WTC11 (cell line): ENCODE measurements at regions not wholly inside any gene's neighbourhood (a gene's known extent, or its start where the extent isn't known, plus 50 kb on each side); places are given as distances from the start of the nearest gene placed in this dataset.
"Not testable (repeated sequence)": the region's sequence is repeated elsewhere in the genome, so short reads cannot be mapped to it uniquely, and the experiment has no call there.

Experiments used
- ATAC-seq: fragments of 200-7000 bp; cut with Tn5 transposase; 2 replicates; pipeline ENCODE4 v1.10.0; 2021; ENCODE audit warnings: mild to moderate bottlenecking, moderate library complexity
- CTCF ChIA-PET: fragments of 300-600 bp; sonication (Branson Sonifier 250); formaldehyde crosslinking; loops from one replicate; lab custom pipeline; 2021; ENCODE audit warnings: antibody characterized with exemption; lab: Charles Lee
- POLR2A ChIA-PET: fragments of 350-600 bp; sonication (Branson Sonifier 250); formaldehyde crosslinking; loops from one replicate; lab custom pipeline; 2021; ENCODE audit warnings: antibody characterized with exemption; lab: Charles Lee
- DNase-seq: peaks from one replicate; pipeline ENCODE4 v3.0.0; 2021; ENCODE audit warnings: low spot score
- H3K27ac Mint-ChIP-seq: 2 replicates; pipeline ENCODE4 v1.8.0; 2021; ENCODE audit warnings: mixed read lengths
- H3K27me3 Mint-ChIP-seq: 2 replicates; pipeline ENCODE4 v1.8.0; 2021; ENCODE audit warnings: low read depth, mild to moderate bottlenecking, moderate library complexity, mixed read lengths
- H3K36me3 Mint-ChIP-seq: 2 replicates; pipeline ENCODE4 v1.8.0; 2021; ENCODE audit warnings: mixed read lengths
- H3K4me1 Mint-ChIP-seq: 2 replicates; pipeline ENCODE4 v1.8.0; 2022; ENCODE audit warnings: mixed read lengths
- H3K4me3 Mint-ChIP-seq: 2 replicates; pipeline ENCODE4 v1.8.0; 2021; ENCODE audit warnings: mild to moderate bottlenecking, moderate library complexity, mixed read lengths
- H3K9me3 Mint-ChIP-seq: 2 replicates; pipeline ENCODE4 v1.8.0; 2021; ENCODE audit warnings: mixed read lengths
- ELF4 ChIP-seq: sonication (generic); formaldehyde crosslinking; IDR thresholded peaks from 2 replicates; pipeline ENCODE4 v1.8.1; 2022; ENCODE audit warnings: low read depth, mild to moderate bottlenecking, moderate library complexity, missing genetic modification reagents
- GABPB1 ChIP-seq: sonication (generic); formaldehyde crosslinking; IDR thresholded peaks from 2 replicates; pipeline ENCODE4 v1.8.1; 2023; ENCODE audit warnings: mild to moderate bottlenecking, missing genetic modification reagents
- JUN ChIP-seq: sonication (generic); formaldehyde crosslinking; IDR thresholded peaks from 2 replicates; pipeline ENCODE4 v1.8.0; 2023; ENCODE audit warnings: mild to moderate bottlenecking, missing genetic modification reagents
- SOX15 ChIP-seq: fragments of 250-450 bp; sonication (Bioruptor Pico); IDR thresholded peaks from 2 replicates; pipeline ENCODE4 v1.9.0; 2021; ENCODE audit warnings: mild to moderate bottlenecking
- TF ChIP-seq, protein P1 (sequence below): fragments of 250-450 bp; sonication (Bioruptor Pico); IDR thresholded peaks from 2 replicates; pipeline ENCODE4 v2.1.2; 2022; ENCODE audit warnings: mild to moderate bottlenecking, moderate library complexity
- TF ChIP-seq, protein P2 (sequence below): sonication (generic); formaldehyde crosslinking; IDR thresholded peaks from 2 replicates; pipeline ENCODE4 v1.8.1; 2022; ENCODE audit warnings: low read depth, mild to moderate bottlenecking, moderate library complexity, missing genetic modification reagents, borderline replicate concordance
- TF ChIP-seq, protein P3 (sequence below): sonication (generic); formaldehyde crosslinking; IDR thresholded peaks from 2 replicates; pipeline ENCODE4 v1.8.0; 2023; ENCODE audit warnings: missing genetic modification reagents
- TF ChIP-seq, protein P4 (sequence below): sonication (generic); formaldehyde crosslinking; IDR thresholded peaks from 2 replicates; pipeline ENCODE4 v1.8.1; 2023; ENCODE audit warnings: mild to moderate bottlenecking, missing genetic modification reagents, borderline replicate concordance

DNA sequence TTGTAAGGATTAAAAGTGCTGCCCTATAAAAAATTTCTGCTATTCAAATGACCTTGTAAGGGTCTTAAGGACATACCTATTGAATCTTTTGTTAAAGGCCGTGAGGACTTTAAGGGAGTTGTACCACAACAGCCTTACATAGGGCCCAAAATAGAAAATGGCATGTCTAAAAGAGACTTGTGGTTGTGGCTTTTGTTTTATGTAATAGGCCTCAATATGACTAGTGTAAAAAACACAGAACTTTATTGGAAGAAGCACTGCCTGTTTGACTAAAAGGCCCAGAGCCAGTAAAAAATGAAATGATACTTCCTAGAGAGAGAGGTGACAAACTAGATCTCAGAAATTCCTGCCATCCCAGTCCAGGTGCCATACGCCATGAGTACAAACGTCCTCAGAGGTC, 286.6 kb downstream of the SEMA3D start:
- ChIA-PET CTCF (no interaction called here), POLR2A (no interaction called here)
- Mint-ChIP-seq H3K27me3 (no peaks in the 10 kb centered on the region), H3K27ac (no peak overlapping the region), H3K4me1 (no peaks in the 10 kb centered on the region), H3K36me3 (peaks cover 7% of the 10 kb centered on the region), H3K4me3 (no peak overlapping the region), H3K9me3 (peaks cover 12% of the 10 kb centered on the region)
- TF ChIP-seq, protein P1, sequence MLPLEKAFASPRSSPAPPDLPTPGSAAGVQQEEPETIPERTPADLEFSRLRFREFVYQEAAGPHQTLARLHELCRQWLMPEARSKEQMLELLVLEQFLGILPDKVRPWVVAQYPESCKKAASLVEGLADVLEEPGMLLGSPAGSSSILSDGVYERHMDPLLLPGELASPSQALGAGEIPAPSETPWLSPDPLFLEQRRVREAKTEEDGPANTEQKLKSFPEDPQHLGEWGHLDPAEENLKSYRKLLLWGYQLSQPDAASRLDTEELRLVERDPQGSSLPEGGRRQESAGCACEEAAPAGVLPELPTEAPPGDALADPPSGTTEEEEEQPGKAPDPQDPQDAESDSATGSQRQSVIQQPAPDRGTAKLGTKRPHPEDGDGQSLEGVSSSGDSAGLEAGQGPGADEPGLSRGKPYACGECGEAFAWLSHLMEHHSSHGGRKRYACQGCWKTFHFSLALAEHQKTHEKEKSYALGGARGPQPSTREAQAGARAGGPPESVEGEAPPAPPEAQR = no peak
- TF ChIP-seq, protein P2, sequence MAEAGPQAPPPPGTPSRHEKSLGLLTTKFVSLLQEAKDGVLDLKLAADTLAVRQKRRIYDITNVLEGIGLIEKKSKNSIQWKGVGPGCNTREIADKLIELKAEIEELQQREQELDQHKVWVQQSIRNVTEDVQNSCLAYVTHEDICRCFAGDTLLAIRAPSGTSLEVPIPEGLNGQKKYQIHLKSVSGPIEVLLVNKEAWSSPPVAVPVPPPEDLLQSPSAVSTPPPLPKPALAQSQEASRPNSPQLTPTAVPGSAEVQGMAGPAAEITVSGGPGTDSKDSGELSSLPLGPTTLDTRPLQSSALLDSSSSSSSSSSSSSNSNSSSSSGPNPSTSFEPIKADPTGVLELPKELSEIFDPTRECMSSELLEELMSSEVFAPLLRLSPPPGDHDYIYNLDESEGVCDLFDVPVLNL (CRISPR knock-in tag) = no peak
- TF ChIP-seq, protein P3, sequence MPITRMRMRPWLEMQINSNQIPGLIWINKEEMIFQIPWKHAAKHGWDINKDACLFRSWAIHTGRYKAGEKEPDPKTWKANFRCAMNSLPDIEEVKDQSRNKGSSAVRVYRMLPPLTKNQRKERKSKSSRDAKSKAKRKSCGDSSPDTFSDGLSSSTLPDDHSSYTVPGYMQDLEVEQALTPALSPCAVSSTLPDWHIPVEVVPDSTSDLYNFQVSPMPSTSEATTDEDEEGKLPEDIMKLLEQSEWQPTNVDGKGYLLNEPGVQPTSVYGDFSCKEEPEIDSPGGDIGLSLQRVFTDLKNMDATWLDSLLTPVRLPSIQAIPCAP (CRISPR knock-in tag) = no peak
- TF ChIP-seq, protein P4, sequence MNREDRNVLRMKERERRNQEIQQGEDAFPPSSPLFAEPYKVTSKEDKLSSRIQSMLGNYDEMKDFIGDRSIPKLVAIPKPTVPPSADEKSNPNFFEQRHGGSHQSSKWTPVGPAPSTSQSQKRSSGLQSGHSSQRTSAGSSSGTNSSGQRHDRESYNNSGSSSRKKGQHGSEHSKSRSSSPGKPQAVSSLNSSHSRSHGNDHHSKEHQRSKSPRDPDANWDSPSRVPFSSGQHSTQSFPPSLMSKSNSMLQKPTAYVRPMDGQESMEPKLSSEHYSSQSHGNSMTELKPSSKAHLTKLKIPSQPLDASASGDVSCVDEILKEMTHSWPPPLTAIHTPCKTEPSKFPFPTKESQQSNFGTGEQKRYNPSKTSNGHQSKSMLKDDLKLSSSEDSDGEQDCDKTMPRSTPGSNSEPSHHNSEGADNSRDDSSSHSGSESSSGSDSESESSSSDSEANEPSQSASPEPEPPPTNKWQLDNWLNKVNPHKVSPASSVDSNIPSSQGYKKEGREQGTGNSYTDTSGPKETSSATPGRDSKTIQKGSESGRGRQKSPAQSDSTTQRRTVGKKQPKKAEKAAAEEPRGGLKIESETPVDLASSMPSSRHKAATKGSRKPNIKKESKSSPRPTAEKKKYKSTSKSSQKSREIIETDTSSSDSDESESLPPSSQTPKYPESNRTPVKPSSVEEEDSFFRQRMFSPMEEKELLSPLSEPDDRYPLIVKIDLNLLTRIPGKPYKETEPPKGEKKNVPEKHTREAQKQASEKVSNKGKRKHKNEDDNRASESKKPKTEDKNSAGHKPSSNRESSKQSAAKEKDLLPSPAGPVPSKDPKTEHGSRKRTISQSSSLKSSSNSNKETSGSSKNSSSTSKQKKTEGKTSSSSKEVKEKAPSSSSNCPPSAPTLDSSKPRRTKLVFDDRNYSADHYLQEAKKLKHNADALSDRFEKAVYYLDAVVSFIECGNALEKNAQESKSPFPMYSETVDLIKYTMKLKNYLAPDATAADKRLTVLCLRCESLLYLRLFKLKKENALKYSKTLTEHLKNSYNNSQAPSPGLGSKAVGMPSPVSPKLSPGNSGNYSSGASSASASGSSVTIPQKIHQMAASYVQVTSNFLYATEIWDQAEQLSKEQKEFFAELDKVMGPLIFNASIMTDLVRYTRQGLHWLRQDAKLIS (CRISPR knock-in tag) = no peak
- TF ChIP-seq SOX15 (CRISPR knock-in tag) = no peak
- no peak for TF ChIP-seq JUN (CRISPR knock-in tag)
- no peak for TF ChIP-seq GABPB1 (CRISPR knock-in tag)
- no peak for TF ChIP-seq ELF4
- ATAC-seq (no peak), DNase-seq (no peak)

DNA sequence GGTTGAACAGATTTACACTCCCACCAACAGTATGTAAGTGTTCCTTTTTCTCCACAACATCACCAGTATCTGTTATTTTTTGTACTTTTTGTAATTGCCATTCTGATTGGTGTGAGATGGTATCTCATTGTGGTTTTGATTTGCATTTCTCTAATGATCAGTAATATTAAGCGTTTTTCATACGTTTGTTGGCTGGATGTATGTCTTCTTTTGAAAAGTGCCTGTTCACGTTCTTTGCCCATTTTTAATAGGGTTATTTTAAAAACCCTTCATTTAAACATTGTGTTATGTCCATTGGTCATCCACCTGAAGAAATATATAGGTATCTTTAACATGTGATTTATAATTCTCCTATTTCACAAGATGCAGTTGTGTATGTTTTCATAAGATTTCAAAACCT, 291.3 kb downstream of the SEMA3D start:
- Mint-ChIP-seq H3K4me1 (no peaks in the 10 kb centered on the region), H3K27ac (no peak overlapping the region), H3K9me3 (peaks cover 17% of the 10 kb centered on the region), H3K36me3 (peaks cover 9% of the 10 kb centered on the region), H3K27me3 (no peaks in the 10 kb centered on the region), H3K4me3 (no peak overlapping the region)
- ATAC-seq (no peak), DNase-seq (no peak)
- TF ChIP-seq, protein P1 = no peak
- CTCF ChIA-PET = no interaction called here
- POLR2A ChIA-PET = no interaction called here

DNA sequence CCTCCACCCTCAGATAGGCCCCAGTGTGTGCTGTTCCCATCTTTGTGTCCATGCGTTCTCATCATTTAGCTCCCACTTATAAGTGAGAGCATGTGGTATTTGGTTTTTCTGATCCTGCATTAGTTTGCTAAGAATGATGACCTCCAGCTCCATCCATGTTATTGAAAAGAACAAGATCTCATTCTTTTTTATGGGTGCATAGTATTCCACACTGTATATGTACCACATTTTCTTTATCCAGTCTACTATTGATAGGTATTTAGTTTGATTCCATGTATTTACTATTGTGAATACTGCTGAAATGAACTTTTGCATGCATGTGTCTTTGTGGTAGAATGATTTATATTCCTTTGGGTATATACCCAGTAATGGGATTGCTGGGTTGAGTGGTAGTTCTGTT, 303.3 kb downstream of the SEMA3D start:
- H3K27me3 Mint-ChIP-seq, CTCF ChIA-PET, ATAC-seq, H3K4me1 Mint-ChIP-seq, H3K4me3 Mint-ChIP-seq, DNase-seq, H3K27ac Mint-ChIP-seq, H3K36me3 Mint-ChIP-seq, POLR2A ChIA-PET: not testable (repeated sequence)
- H3K9me3 Mint-ChIP-seq = peaks cover 18% of the 10 kb centered on the region

DNA sequence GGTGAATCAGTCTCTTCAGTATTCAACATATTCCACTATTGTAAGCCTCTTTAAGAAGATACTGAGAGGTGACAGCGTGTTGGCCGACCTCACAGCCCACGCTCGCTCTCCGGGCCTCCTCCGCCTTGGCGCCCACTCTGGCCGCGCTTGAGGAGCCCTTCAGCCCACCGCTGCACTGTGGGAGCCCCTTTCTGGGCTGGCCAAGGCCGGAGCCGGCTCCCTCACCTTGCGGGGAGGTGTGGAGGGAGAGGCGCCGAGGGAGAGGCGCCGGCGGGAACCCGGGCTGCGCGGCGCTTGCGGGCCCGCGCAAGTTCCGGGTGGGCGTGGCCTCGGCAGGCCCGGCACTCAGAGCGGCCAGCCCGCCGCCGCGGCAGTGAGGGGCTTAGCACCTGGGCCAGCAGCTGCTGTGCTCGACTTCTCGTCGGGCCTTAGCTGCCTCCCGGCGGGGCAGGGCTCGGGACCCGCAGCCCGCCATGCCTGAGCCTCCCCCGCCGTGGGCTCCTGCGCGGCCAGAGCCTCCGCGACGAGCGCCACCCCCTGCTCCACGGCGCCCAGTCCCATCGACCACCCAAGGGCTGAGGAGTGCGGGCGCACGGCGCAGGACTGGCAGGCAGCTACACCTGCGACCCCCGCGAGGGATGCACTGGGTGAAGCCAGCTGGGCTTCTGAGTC, 306.4 kb downstream of the SEMA3D start:
- H3K27ac Mint-ChIP-seq, H3K27me3 Mint-ChIP-seq, POLR2A ChIA-PET, DNase-seq, H3K4me3 Mint-ChIP-seq, ATAC-seq, CTCF ChIA-PET, H3K36me3 Mint-ChIP-seq, H3K4me1 Mint-ChIP-seq: not testable (repeated sequence)
- peaks cover 18% of the 10 kb centered on the region for H3K9me3 Mint-ChIP-seq
